ENCODE measurements at regions not wholly inside any gene's neighbourhood (a gene's known extent, or its start where the extent isn't known, plus 50 kb on each side); places are given as distances from the start of the nearest gene placed in this dataset.

DNA sequence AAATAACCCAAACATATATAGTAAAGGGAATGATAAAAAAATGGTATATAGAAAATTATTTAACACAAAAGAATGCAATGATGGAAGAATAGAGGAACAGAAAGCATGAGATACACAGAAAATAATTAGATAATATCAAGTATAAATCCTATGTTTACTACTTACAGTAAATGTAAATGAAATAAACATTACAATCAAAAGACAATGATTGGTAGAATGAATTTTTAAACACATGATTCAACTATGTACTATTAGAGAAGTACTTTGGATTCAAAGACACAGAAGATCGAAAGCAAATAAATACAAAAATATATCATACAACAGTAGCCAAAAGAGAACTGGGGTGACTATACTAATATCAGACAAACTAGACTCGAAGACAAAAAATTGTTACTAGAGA is 97.6 kb upstream of the PARD3B start:
- TF ChIP-seq POLR2A (IDR thresholded peaks at IDR 0.05): no peak
- TF ChIP-seq, protein P1, sequence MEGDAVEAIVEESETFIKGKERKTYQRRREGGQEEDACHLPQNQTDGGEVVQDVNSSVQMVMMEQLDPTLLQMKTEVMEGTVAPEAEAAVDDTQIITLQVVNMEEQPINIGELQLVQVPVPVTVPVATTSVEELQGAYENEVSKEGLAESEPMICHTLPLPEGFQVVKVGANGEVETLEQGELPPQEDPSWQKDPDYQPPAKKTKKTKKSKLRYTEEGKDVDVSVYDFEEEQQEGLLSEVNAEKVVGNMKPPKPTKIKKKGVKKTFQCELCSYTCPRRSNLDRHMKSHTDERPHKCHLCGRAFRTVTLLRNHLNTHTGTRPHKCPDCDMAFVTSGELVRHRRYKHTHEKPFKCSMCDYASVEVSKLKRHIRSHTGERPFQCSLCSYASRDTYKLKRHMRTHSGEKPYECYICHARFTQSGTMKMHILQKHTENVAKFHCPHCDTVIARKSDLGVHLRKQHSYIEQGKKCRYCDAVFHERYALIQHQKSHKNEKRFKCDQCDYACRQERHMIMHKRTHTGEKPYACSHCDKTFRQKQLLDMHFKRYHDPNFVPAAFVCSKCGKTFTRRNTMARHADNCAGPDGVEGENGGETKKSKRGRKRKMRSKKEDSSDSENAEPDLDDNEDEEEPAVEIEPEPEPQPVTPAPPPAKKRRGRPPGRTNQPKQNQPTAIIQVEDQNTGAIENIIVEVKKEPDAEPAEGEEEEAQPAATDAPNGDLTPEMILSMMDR (IDR thresholded peaks at IDR 0.05): no peak

Data from right lobe of liver (tissue), 4 donors.